Left lung (tissue), 4 donors: ENCODE measurements at regions not wholly inside any gene's neighbourhood (a gene's known extent, or its start where the extent isn't known, plus 50 kb on each side); places are given as distances from the start of the nearest gene placed in this dataset.
A peak's percentile ranks its signal among the peaks of the same experiment; 100 is the strongest.

Experiments
- ATAC-seq: fragments of 200-7000 bp; cut with Tn5 transposase; one replicate; pipeline ENCODE4 v1.9.1; 2020; ENCODE audit warnings: moderate library complexity
- DNase-seq, 4 donors: peaks; one replicate each; pipeline ENCODE4 v3.0.0-alpha.2; 2013 to 2020
- H3K27ac ChIP-seq, 2 donors: fragments of 200-600 bp; sonication (generic) in 1 of 2; one replicate each; pipeline versions ENCODE4 v1.5.0 to v1.8.0; 2020 to 2021
- H3K27me3 ChIP-seq, 2 donors: fragments of 200-600 bp; sonication (generic) in 1 of 2; one replicate each; pipeline versions ENCODE4 v1.5.0 to v1.8.0; 2020 to 2021
- H3K36me3 ChIP-seq, 2 donors: fragments of 200-600 bp; sonication (generic) in 1 of 2; one replicate each; pipeline versions ENCODE4 v1.5.0 to v1.8.0; 2020 to 2021
- H3K4me1 ChIP-seq, 2 donors: fragments of 200-600 bp; one replicate each; pipeline ENCODE4 v1.8.0; 2021
- H3K4me3 ChIP-seq, 2 donors: fragments of 200-600 bp; sonication (generic) in 1 of 2; one replicate each; pipeline versions ENCODE4 v1.5.0 to v1.8.0; 2020 to 2021; ENCODE audit warnings: mild to moderate bottlenecking in 1 of 2
- H3K9me3 ChIP-seq, 2 donors: fragments of 200-600 bp; sonication (generic) in 1 of 2; one replicate each; pipeline versions ENCODE4 v1.5.0 to v1.8.0; 2020 to 2021
- intact Hi-C, 2 donors: fragments of 100-400 bp; cut with DNase I; formaldehyde crosslinking; loops; one replicate each; pipeline versions ENCODE4 v1.11.2 to v1.14.2; 2022
- TF ChIP-seq, protein P1 (sequence below), 2 donors: fragments of 200-600 bp; sonication (generic) in 1 of 2; IDR thresholded peaks; one replicate each; pipeline versions ENCODE4 v1.5.0 to v1.8.0; 2021; ENCODE audit warnings: antibody characterized with exemption in 2 of 2
- donor health status: DM: no; HTN: yes; CAD: no.
- donor health status: DM: no; HTN: no; CAD: no.

DNA sequence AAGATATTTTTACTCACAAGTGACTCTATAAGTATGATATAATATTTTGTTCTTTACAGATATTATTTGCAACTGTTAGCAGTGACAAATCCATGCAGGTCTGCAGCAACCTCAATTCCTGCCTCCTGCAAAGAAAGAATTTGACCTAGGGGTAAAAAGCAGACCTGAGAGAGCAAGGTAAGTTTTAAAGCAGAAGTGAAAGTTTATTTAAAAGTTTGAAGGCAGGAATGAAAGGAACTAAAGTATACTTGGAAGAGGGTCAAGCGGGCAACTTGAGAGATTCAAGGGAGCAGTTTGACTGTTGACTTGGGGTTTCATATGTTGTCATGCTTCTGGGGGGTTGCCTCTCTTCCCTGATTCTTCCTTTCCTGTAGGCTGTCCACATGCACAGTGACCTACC is 520.1 kb upstream of the PCDH20 start:
- Histone ChIP-seq H3K4me3 (no peak overlapping the region), H3K27me3 (no peaks in the 10 kb centered on the region), H3K4me1 (no peaks in the 10 kb centered on the region), H3K9me3 (no peaks in the 10 kb centered on the region), H3K36me3 (no peaks in the 10 kb centered on the region), H3K27ac (no peak overlapping the region)
- DNase-seq (no peak), ATAC-seq (no peak)
- intact Hi-C loops = no loop called here
- TF ChIP-seq, protein P1, sequence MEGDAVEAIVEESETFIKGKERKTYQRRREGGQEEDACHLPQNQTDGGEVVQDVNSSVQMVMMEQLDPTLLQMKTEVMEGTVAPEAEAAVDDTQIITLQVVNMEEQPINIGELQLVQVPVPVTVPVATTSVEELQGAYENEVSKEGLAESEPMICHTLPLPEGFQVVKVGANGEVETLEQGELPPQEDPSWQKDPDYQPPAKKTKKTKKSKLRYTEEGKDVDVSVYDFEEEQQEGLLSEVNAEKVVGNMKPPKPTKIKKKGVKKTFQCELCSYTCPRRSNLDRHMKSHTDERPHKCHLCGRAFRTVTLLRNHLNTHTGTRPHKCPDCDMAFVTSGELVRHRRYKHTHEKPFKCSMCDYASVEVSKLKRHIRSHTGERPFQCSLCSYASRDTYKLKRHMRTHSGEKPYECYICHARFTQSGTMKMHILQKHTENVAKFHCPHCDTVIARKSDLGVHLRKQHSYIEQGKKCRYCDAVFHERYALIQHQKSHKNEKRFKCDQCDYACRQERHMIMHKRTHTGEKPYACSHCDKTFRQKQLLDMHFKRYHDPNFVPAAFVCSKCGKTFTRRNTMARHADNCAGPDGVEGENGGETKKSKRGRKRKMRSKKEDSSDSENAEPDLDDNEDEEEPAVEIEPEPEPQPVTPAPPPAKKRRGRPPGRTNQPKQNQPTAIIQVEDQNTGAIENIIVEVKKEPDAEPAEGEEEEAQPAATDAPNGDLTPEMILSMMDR (IDR thresholded peaks at IDR 0.05) = no peak

DNA sequence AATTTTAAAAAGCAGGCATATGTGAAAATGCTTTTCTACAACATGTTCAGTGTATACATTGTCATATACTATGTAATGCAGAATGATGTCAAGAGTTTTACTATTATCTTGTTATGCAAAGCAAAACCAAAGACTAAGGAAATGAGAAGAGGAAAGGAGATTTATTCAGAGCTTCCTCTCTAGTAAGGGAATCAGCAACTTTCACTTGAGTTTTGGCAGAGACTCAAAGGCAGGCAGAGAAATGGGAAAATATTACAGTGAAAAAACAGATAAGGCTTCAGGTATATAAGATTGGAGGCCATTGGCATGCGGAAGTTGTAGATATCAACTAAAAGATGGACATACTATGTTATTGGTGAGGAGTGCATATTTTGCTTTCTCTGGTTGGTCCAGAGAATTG is 512.0 kb upstream of the PCDH20 start:
- H3K4me3 ChIP-seq = no peak overlapping the region
- TF ChIP-seq, protein P1 (IDR thresholded peaks at IDR 0.05) = no peak
- H3K4me1 ChIP-seq = no peaks in the 10 kb centered on the region
- ATAC-seq (no peak), DNase-seq (peak in 2 of 4 donors; percentile 3 to 5)
- intact Hi-C loops = no loop called here
- H3K9me3 ChIP-seq = peaks cover 0 to 13% of the 10 kb centered on the region in 2 donors
- H3K27me3 ChIP-seq = no peaks in the 10 kb centered on the region
- no peak overlapping the region for H3K27ac ChIP-seq
- H3K36me3 ChIP-seq = no peaks in the 10 kb centered on the region

DNA sequence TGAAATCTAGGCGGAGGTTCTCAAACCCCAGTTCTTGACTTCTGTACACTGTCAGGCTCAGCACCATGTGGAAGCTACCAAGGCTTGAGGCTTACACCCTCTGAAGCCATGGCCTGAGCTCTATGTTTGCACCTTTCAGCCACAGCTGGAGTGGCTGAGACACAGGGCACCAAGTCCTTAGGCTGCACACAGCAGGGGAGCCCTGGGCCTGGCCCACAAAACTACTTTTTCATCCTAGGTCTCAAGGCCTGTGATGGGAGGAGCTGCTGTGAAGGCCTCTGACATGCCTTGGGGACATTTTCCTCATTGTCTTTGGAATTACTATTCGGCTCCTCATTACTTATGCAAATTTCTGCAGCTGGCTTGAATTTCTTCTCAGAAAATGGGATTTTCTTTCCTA is 503.2 kb upstream of the PCDH20 start:
- H3K27me3 ChIP-seq = no peaks in the 10 kb centered on the region
- no peaks in the 10 kb centered on the region for H3K36me3 ChIP-seq
- TF ChIP-seq, protein P1 (IDR thresholded peaks at IDR 0.05) = no peak
- intact Hi-C loops = no loop called here
- H3K4me3 ChIP-seq = no peak overlapping the region
- ATAC-seq (no peak), DNase-seq (no peak)
- no peaks in the 10 kb centered on the region for H3K4me1 ChIP-seq
- H3K27ac ChIP-seq = no peak overlapping the region
- peaks cover 0 to 18% of the 10 kb centered on the region in 2 donors for H3K9me3 ChIP-seq

DNA sequence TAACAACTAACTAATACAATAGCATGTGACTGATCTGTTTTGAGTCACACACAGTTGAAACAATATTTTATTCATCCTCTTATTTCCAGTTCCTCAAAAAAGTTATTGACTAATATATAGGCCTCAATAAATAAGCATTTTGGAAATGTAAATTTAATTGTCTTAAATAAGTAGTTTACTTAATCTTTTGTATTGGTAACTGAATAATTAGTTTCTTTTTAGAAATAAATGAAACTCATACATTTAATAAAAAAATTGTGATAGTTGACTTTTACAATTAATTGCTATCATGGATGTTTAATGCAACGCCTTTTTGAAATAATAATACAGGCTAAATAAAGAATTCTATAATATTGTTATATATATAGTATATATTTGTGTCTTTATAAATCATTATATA is 500.8 kb upstream of the PCDH20 start:
- H3K27me3 ChIP-seq = no peaks in the 10 kb centered on the region
- no peaks in the 10 kb centered on the region for H3K36me3 ChIP-seq
- DNase-seq (no peak), ATAC-seq (no peak)
- TF ChIP-seq, protein P1 (IDR thresholded peaks at IDR 0.05) = no peak
- no peaks in the 10 kb centered on the region for H3K4me1 ChIP-seq
- no peak overlapping the region for H3K27ac ChIP-seq
- intact Hi-C loops = no loop called here
- H3K9me3 ChIP-seq = peaks cover 0 to 4% of the 10 kb centered on the region in 2 donors
- H3K4me3 ChIP-seq = no peak overlapping the region

DNA sequence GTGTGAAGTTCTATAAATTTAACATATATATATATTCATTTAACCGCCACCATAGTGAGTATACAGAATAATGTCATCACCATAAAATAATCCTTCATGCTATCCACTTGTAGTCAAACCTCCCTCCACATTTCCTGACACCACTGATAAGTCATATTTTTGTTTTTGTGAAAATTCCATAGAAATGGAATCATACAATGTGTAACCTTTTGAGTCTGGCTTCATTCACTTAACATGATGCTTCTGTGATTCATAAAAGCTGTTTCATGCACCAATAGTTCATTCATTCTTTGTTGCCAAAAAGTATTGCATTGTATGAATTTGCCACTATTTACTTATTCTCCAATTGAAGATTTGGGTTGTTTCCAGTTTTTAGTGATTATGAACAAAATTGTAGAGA is 497.5 kb upstream of the PCDH20 start:
- TF ChIP-seq, protein P1 (IDR thresholded peaks at IDR 0.05) = no peak
- Histone ChIP-seq H3K27me3 (no peaks in the 10 kb centered on the region), H3K4me1 (no peaks in the 10 kb centered on the region), H3K36me3 (no peaks in the 10 kb centered on the region), H3K27ac (no peak overlapping the region), H3K4me3 (no peak overlapping the region), H3K9me3 (no peaks in the 10 kb centered on the region)
- no peak for DNase-seq
- intact Hi-C loops = no loop called here
- ATAC-seq = no peak
